CD4-positive, alpha-beta memory T cell (primary cell): ENCODE measurements at regions not wholly inside any gene's neighbourhood (a gene's known extent, or its start where the extent isn't known, plus 50 kb on each side); places are given as distances from the start of the nearest gene placed in this dataset.

ENCODE experiments used
- CTCF ChIA-PET: fragments of 350-600 bp; sonication (Branson Sonifier 250); formaldehyde crosslinking; loops from one replicate; lab custom pipeline; 2021; ENCODE audit warnings: inconsistent platforms; ENCODE audit not compliant: partially characterized antibody; lab: Charles Lee
- POLR2A ChIA-PET: fragments of 350-600 bp; sonication (Branson Sonifier 250); formaldehyde crosslinking; loops from one replicate; lab custom pipeline; 2021; ENCODE audit not compliant: partially characterized antibody; lab: Charles Lee
- DNase-seq, 5 donors: peaks; one replicate each; pipeline versions ENCODE4 v3.0.0 to v3.0.0-alpha.2; 2020 to 2022; ENCODE audit warnings: mixed read lengths in 1 of 5
- H3K27ac ChIP-seq: one replicate; pipeline ENCODE4 v1.7.0; 2013; ENCODE audit warnings: low read depth, low read length
- H3K27me3 ChIP-seq: 2 replicates; pipeline ENCODE4 v1.7.0; 2013; ENCODE audit warnings: mild to moderate bottlenecking, low read length, moderate library complexity; ENCODE audit not compliant: insufficient read depth
- H3K36me3 ChIP-seq: 2 replicates; pipeline ENCODE4 v1.7.0; 2013; ENCODE audit warnings: mild to moderate bottlenecking, low read length, moderate library complexity; ENCODE audit not compliant: insufficient read depth
- H3K4me1 ChIP-seq: 2 replicates; pipeline ENCODE4 v1.7.0; 2013; ENCODE audit warnings: mild to moderate bottlenecking, low read length, moderate library complexity; ENCODE audit not compliant: insufficient read depth
- H3K4me3 ChIP-seq, 2 donors: one replicate each; pipeline ENCODE4 v1.7.0; 2013; ENCODE audit warnings: low read length in 2 of 2, mild to moderate bottlenecking in 1 of 2
- H3K9me3 ChIP-seq, 2 donors: one replicate each; pipeline ENCODE4 v1.7.0; 2013; ENCODE audit warnings: low read length in 2 of 2, control low read depth in 1 of 2; ENCODE audit not compliant: control insufficient read depth in 1 of 2
- H3K27ac Mint-ChIP-seq, 7 donors: one replicate each; pipeline ENCODE4 v1.8.0; 2020 to 2021; ENCODE audit warnings: mixed read lengths in 7 of 7, mild to moderate bottlenecking in 6 of 7, inconsistent platforms in 3 of 7, moderate library complexity in 3 of 7
- H3K27me3 Mint-ChIP-seq, 2 donors: one replicate each; pipeline ENCODE4 v1.8.0; 2020 to 2021; ENCODE audit warnings: mixed read lengths in 2 of 2
- H3K36me3 Mint-ChIP-seq, 2 donors: one replicate each; pipeline ENCODE4 v1.8.0; 2020 to 2021; ENCODE audit warnings: mixed read lengths in 2 of 2, inconsistent platforms in 1 of 2, mild to moderate bottlenecking in 1 of 2
- H3K4me1 Mint-ChIP-seq, 4 donors: one replicate each; pipeline ENCODE4 v1.8.0; 2020 to 2021; ENCODE audit warnings: mixed read lengths in 4 of 4, mild to moderate bottlenecking in 1 of 4
- H3K4me3 Mint-ChIP-seq, 8 donors: one replicate each; pipeline ENCODE4 v1.8.0; 2020 to 2021; ENCODE audit warnings: mixed read lengths in 8 of 8, mild to moderate bottlenecking in 7 of 8, moderate library complexity in 6 of 8, inconsistent platforms in 3 of 8
- H3K9me3 Mint-ChIP-seq, 8 donors: one replicate each; pipeline ENCODE4 v1.8.0; 2020 to 2021; ENCODE audit warnings: mixed read lengths in 8 of 8, mild to moderate bottlenecking in 5 of 8, inconsistent platforms in 3 of 8, moderate library complexity in 1 of 8
- intact Hi-C: fragments of 100-400 bp; cut with micrococcal nuclease; formaldehyde crosslinking; loops from one replicate; pipeline ENCODE4 v1.15.1; 2023

DNA sequence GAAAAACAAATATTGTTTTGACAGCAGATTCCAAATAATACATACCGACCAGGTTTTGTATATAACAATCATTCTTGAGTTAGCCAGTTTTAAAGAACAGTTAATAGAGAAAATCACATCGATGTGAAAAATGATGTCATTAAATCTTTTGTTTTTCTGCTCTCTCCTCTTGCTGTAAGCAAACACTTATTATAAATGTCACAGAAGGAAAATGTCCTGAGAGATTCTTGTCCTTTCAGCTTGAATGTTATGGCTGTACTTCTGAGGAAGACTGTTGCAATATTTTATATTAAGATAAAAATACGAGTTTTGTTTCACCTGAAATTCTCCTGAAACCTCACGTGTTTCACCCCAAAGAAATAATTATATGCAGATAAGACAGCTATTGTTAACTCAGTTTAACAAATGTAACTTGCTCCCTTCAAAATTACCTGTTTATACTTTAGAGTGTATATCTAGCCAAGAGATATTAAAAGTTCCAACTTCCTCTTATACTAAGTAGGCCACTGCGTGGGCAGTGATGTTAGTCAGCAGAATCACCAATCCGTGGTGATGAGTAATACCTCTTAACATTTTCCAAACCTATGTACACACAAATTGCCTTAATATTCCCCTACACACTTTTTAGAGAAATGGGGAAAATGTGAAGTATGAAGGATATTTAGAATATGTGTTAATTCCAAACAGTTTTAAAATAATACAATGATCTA lies 1111.4 kb upstream of the CITED2 start:
- Mint-ChIP-seq H3K4me3 (no peak overlapping the region), H3K36me3 (no peaks in the 10 kb centered on the region), H3K27me3 (no peaks in the 10 kb centered on the region), H3K27ac (no peak overlapping the region), H3K9me3 (peaks cover 0 to 2% (median 0%) of the 10 kb centered on the region in 8 donors), H3K4me1 (no peaks in the 10 kb centered on the region)
- no peak for DNase-seq
- CTCF ChIA-PET = no interaction called here
- H3K36me3 ChIP-seq = no peaks in the 10 kb centered on the region
- H3K27me3 ChIP-seq = no peaks in the 10 kb centered on the region
- no peak overlapping the region for H3K27ac ChIP-seq
- POLR2A ChIA-PET = no interaction called here
- no peaks in the 10 kb centered on the region for H3K4me1 ChIP-seq
- intact Hi-C loops = no loop called here
- no peak overlapping the region for H3K4me3 ChIP-seq
- no peaks in the 10 kb centered on the region for H3K9me3 ChIP-seq

DNA sequence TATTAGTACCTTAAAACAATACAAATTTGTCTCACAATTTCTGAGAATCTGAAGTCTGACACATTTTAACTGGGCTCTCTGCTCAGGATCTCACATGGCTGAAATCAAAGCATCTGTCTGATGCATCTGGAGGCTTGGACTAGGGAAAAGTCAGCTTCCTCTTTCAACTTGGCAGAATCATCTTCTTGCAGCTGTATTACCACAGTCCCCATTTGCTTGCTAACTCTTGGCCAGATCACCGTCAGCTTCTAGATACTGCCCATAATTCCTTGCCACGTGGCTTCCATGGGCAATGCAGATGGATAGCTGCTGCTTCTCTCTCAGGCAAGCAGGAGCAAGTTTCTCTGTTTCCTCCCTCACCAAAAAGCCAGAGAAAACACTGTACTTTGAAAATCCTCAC lies 1106.4 kb upstream of the CITED2 start:
- intact Hi-C loops = no loop called here
- no peak overlapping the region for H3K4me3 ChIP-seq
- ChIA-PET POLR2A (no interaction called here), CTCF (no interaction called here)
- DNase-seq = no peak
- H3K4me3 Mint-ChIP-seq = no peak overlapping the region
- no peak overlapping the region for H3K27ac ChIP-seq
- H3K36me3 ChIP-seq = no peaks in the 10 kb centered on the region
- no peaks in the 10 kb centered on the region for H3K36me3 Mint-ChIP-seq
- H3K9me3 Mint-ChIP-seq = peaks cover 0 to 3% (median 0%) of the 10 kb centered on the region in 8 donors
- no peaks in the 10 kb centered on the region for H3K27me3 Mint-ChIP-seq
- H3K27ac Mint-ChIP-seq = no peak overlapping the region
- no peaks in the 10 kb centered on the region for H3K27me3 ChIP-seq
- H3K4me1 Mint-ChIP-seq = no peaks in the 10 kb centered on the region
- H3K9me3 ChIP-seq = no peaks in the 10 kb centered on the region
- no peaks in the 10 kb centered on the region for H3K4me1 ChIP-seq

DNA sequence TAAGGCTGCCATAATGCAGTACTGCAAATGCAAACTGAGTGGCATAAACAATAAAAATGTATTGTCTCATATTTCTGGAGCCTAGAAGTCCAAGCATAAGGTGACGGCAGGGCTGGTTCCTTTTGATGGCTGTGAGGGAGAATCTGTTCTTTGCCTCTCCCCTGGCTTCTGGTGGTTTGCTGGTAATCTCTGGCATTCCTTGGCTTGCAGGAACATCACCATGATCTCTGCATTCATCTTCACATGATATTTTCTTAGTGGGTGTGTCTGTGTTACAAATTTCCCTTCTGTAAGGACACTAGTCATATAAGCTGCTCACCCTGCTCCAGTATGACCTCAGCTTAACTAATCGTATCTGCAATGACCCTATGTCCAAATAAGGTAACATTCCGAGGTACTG lies 1104.2 kb upstream of the CITED2 start:
- Histone ChIP-seq H3K4me1 (no peaks in the 10 kb centered on the region), H3K27me3 (no peaks in the 10 kb centered on the region), H3K36me3 (no peaks in the 10 kb centered on the region), H3K27ac (no peak overlapping the region), H3K4me3 (no peak overlapping the region), H3K9me3 (no peaks in the 10 kb centered on the region)
- no peak overlapping the region for H3K4me3 Mint-ChIP-seq
- no peaks in the 10 kb centered on the region for H3K36me3 Mint-ChIP-seq
- DNase-seq = no peak
- CTCF ChIA-PET = no interaction called here
- peaks cover 0 to 3% (median 0%) of the 10 kb centered on the region in 8 donors for H3K9me3 Mint-ChIP-seq
- no peaks in the 10 kb centered on the region for H3K4me1 Mint-ChIP-seq
- no peak overlapping the region for H3K27ac Mint-ChIP-seq
- POLR2A ChIA-PET = no interaction called here
- H3K27me3 Mint-ChIP-seq = no peaks in the 10 kb centered on the region
- intact Hi-C loops = no loop called here

DNA sequence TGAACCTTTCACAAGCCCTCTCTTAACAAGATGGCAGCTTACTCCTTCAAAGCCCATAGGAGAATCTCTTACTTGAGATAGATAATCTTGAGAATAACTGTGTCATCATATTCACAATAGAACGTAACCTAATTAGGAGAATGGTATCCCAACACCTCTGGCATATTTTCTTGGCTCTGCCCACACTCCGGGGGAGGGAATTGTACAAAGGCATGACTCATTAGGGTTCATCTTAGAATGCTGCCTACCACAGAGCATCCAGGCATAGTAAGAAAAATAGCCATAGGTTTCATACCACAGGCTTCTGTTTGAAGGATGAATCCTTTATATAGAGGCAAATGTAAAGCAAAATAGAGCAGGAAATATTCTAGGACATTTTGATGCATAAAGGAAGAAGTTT lies 1100.6 kb upstream of the CITED2 start:
- no peak overlapping the region for H3K4me3 Mint-ChIP-seq
- H3K9me3 ChIP-seq = no peaks in the 10 kb centered on the region
- H3K27ac Mint-ChIP-seq = no peak overlapping the region
- H3K36me3 ChIP-seq = no peaks in the 10 kb centered on the region
- H3K9me3 Mint-ChIP-seq = peaks cover 0 to 3% (median 0%) of the 10 kb centered on the region in 8 donors
- H3K27me3 ChIP-seq = no peaks in the 10 kb centered on the region
- no peaks in the 10 kb centered on the region for H3K4me1 ChIP-seq
- ChIA-PET CTCF (no interaction called here), POLR2A (no interaction called here)
- no peak for DNase-seq
- H3K36me3 Mint-ChIP-seq = no peaks in the 10 kb centered on the region
- H3K27me3 Mint-ChIP-seq = no peaks in the 10 kb centered on the region
- H3K27ac ChIP-seq = no peak overlapping the region
- no peaks in the 10 kb centered on the region for H3K4me1 Mint-ChIP-seq
- intact Hi-C loops = no loop called here
- H3K4me3 ChIP-seq = no peak overlapping the region

DNA sequence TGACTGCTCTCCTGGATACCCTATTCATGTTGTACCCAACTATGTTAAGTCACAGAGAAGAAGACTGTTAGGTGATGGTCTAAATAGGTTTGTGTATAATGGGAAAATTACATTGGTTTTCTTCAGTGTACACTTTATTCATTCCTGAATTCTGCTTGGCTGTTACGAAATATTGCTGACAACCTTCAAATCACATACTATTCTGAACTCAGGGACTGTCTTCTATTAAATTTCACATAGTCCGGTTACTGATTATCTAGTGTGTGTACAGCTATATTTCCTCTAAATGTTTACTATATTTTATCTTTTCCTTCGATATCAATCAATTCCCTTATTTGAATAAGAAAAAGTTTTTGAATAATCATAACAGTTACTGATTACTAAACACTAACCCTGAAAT lies 1090.3 kb upstream of the CITED2 start:
- no peak for DNase-seq
- H3K27ac Mint-ChIP-seq = no peak overlapping the region
- ChIA-PET POLR2A (no interaction called here), CTCF (no interaction called here)
- peaks cover 2 to 8% of the 10 kb centered on the region in 2 donors for H3K27me3 Mint-ChIP-seq
- Histone ChIP-seq H3K27ac (no peak overlapping the region), H3K27me3 (no peaks in the 10 kb centered on the region), H3K36me3 (no peaks in the 10 kb centered on the region), H3K4me1 (no peaks in the 10 kb centered on the region), H3K9me3 (no peaks in the 10 kb centered on the region), H3K4me3 (no peak overlapping the region)
- intact Hi-C loops = no loop called here
- peaks cover 0 to 9% (median 2%) of the 10 kb centered on the region in 8 donors for H3K9me3 Mint-ChIP-seq
- H3K4me1 Mint-ChIP-seq = no peaks in the 10 kb centered on the region
- no peak overlapping the region for H3K4me3 Mint-ChIP-seq
- no peaks in the 10 kb centered on the region for H3K36me3 Mint-ChIP-seq

DNA sequence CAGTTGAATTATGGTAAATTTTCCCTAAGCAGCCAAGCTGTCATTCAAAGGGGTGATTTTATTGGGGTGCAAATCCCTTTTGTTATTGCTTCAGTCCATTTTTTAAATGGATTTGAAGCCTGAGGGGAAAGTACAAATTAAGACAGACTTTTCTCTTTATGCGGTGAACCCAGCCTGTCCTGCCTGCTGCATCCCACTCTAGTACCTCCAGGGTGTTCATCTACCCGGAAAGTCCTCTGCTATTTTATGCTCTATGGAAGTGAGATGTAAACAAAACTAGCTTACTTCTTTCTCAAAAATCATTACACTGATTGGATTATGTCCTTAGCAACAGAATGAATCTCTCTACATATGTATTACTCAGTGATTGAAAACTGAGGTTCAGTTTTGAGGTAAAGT lies 1088.9 kb upstream of the CITED2 start:
- intact Hi-C loops = no loop called here
- no peaks in the 10 kb centered on the region for H3K9me3 ChIP-seq
- ChIA-PET POLR2A (no interaction called here), CTCF (no interaction called here)
- no peaks in the 10 kb centered on the region for H3K36me3 Mint-ChIP-seq
- no peaks in the 10 kb centered on the region for H3K36me3 ChIP-seq
- H3K9me3 Mint-ChIP-seq = peaks cover 0 to 9% (median under 1%) of the 10 kb centered on the region in 8 donors
- H3K27me3 ChIP-seq = no peaks in the 10 kb centered on the region
- H3K4me1 ChIP-seq = no peaks in the 10 kb centered on the region
- DNase-seq = no peak
- H3K4me1 Mint-ChIP-seq = no peaks in the 10 kb centered on the region
- no peak overlapping the region for H3K27ac Mint-ChIP-seq
- H3K27ac ChIP-seq = no peak overlapping the region
- H3K4me3 Mint-ChIP-seq = no peak overlapping the region
- peaks cover 0 to 12% of the 10 kb centered on the region in 2 donors for H3K27me3 Mint-ChIP-seq
- no peak overlapping the region for H3K4me3 ChIP-seq

DNA sequence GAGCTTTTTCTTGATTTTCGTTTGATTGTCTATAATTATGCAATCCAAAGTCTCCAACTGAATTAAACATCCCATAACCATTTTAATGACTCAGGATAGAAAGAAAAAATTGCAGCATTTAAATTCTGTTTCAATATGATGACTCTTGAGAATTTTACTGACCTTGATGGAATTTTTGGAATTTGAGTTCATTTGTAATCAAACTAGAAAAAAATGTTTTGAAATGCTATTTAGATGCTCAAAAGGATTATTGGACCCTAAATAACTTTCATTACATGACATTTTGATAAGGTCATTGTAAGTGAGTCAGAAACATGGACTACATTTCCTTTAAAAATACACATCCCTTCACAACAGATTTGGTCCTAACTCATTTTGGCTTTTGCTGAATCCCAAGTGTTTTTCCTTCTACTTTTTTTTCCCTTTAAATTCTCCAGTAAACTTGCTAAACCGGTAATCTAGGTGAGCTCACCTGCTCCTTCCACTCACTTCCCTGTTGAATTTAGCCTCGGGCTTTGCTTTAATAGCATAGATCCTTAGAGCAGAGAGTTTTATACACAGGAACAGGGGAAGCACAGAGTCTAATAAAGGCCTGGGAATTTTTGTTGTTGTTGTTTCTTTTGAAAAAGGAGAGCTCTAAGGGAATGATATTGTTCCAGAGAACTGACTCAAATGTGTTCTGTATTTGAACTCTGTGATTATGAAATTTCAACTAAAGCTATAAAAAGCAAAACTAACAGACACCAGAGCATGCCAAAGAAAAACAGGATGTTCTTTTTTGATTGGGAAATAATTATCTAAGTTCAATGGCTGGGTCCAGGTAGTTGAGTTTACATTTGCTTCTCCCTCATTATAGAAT lies 1088.2 kb upstream of the CITED2 start:
- POLR2A ChIA-PET = no interaction called here
- Histone ChIP-seq H3K27me3 (no peaks in the 10 kb centered on the region), H3K27ac (no peak overlapping the region), H3K4me1 (no peaks in the 10 kb centered on the region), H3K9me3 (no peaks in the 10 kb centered on the region), H3K4me3 (no peak overlapping the region), H3K36me3 (no peaks in the 10 kb centered on the region)
- Mint-ChIP-seq H3K4me3 (no peak overlapping the region), H3K9me3 (peaks cover 0 to 9% (median under 1%) of the 10 kb centered on the region in 8 donors), H3K4me1 (no peaks in the 10 kb centered on the region), H3K27ac (no peak overlapping the region), H3K27me3 (peaks cover under 1 to 12% of the 10 kb centered on the region in 2 donors), H3K36me3 (no peaks in the 10 kb centered on the region)
- no peak for DNase-seq
- intact Hi-C loops = no loop called here
- CTCF ChIA-PET = no interaction called here
